Neutrophil (primary cell): ENCODE measurements at regions not wholly inside any gene's neighbourhood (a gene's known extent, or its start where the extent isn't known, plus 50 kb on each side); places are given as distances from the start of the nearest gene placed in this dataset.

Experiments used
- H3K27ac ChIP-seq: fragments of 200-600 bp; sonication (generic); 2 replicates; pipeline ENCODE4 v1.5.1; 2016; ENCODE audit warnings: mild to moderate bottlenecking, moderate library complexity
- H3K27me3 ChIP-seq: fragments of 200-600 bp; sonication (generic); 2 replicates; pipeline ENCODE4 v1.6.0; 2016; ENCODE audit warnings: mild to moderate bottlenecking
- H3K36me3 ChIP-seq: fragments of 200-600 bp; sonication (generic); 2 replicates; pipeline ENCODE4 v1.5.1; 2017
- H3K4me1 ChIP-seq, 2 experiments: fragments of 200-600 bp in 1 of 2; sonication (generic) in 1 of 2; 1 replicate in 1 of 2; 2 replicates in 1 of 2; pipeline versions ENCODE4 v1.5.1 to v1.6.1; 2013 to 2016; ENCODE audit warnings: low read depth in 1 of 2, low read length in 1 of 2, mild to moderate bottlenecking in 1 of 2, moderate library complexity in 1 of 2; ENCODE audit not compliant: control insufficient read depth in 1 of 2, insufficient read depth in 1 of 2
- H3K4me3 ChIP-seq, 2 experiments: fragments of 200-600 bp in 1 of 2; sonication (generic) in 1 of 2; 1 replicate in 1 of 2; 2 replicates in 1 of 2; pipeline ENCODE4 v1.5.1; 2013 to 2016; ENCODE audit warnings: low read depth in 1 of 2, low read length in 1 of 2, mild to moderate bottlenecking in 1 of 2, moderate library complexity in 1 of 2
- H3K9me3 ChIP-seq: fragments of 200-600 bp; sonication (generic); 2 replicates; pipeline ENCODE4 v1.5.1; 2016
- TF ChIP-seq, protein P1 (sequence below): fragments of 200-600 bp; sonication (generic); IDR thresholded peaks from 2 replicates; pipeline ENCODE4 v1.5.1; 2016; ENCODE audit warnings: antibody characterized with exemption

DNA sequence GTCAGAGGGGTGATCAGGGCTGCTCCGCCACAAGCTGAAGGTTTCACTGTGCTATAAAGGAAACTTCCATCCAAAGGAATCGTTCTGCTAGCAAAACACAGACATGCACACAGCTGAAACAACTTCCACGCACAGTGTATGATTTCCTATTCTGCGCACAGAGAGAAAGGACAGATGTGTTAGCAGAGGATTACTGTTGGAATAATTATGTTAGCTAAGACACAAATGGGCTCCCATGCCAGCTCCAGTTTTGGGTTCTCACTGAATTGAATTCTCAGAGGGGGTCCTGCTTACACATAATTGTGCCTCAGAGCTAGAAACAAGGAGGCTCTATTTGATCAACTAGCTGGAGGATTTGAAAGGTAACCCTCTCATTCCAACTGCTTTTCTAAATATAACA lies 352.4 kb downstream of the IRX2 start:
- TF ChIP-seq, protein P1, sequence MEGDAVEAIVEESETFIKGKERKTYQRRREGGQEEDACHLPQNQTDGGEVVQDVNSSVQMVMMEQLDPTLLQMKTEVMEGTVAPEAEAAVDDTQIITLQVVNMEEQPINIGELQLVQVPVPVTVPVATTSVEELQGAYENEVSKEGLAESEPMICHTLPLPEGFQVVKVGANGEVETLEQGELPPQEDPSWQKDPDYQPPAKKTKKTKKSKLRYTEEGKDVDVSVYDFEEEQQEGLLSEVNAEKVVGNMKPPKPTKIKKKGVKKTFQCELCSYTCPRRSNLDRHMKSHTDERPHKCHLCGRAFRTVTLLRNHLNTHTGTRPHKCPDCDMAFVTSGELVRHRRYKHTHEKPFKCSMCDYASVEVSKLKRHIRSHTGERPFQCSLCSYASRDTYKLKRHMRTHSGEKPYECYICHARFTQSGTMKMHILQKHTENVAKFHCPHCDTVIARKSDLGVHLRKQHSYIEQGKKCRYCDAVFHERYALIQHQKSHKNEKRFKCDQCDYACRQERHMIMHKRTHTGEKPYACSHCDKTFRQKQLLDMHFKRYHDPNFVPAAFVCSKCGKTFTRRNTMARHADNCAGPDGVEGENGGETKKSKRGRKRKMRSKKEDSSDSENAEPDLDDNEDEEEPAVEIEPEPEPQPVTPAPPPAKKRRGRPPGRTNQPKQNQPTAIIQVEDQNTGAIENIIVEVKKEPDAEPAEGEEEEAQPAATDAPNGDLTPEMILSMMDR: no peak
- no peak overlapping the region for H3K27ac ChIP-seq
- H3K4me3 ChIP-seq: no peak overlapping the region
- no peaks in the 10 kb centered on the region for H3K27me3 ChIP-seq
- no peaks in the 10 kb centered on the region for H3K36me3 ChIP-seq
- no peaks in the 10 kb centered on the region for H3K4me1 ChIP-seq
- H3K9me3 ChIP-seq: no peaks in the 10 kb centered on the region

- TF ChIP-seq, protein P1: no peak
- no peak overlapping the region for H3K27ac ChIP-seq
- H3K27me3 ChIP-seq: no peaks in the 10 kb centered on the region
- H3K36me3 ChIP-seq: no peaks in the 10 kb centered on the region
- no peaks in the 10 kb centered on the region for H3K9me3 ChIP-seq
- no peaks in the 10 kb centered on the region for H3K4me1 ChIP-seq
- H3K4me3 ChIP-seq: no peak overlapping the region
Measured at GRCh38 chr5:2393556-2393955, 357.9 kb downstream of the IRX2 start.

GRCh38 chr5:2391566-2391965 lies 359.9 kb downstream of the IRX2 start:
- no peaks in the 10 kb centered on the region for H3K9me3 ChIP-seq

GRCh38 chr5:2391021-2391420 lies 360.5 kb downstream of the IRX2 start:
- H3K9me3 ChIP-seq: no peaks in the 10 kb centered on the region
- H3K27ac ChIP-seq: no peak overlapping the region
- no peaks in the 10 kb centered on the region for H3K36me3 ChIP-seq
- H3K4me3 ChIP-seq: no peak overlapping the region
- no peaks in the 10 kb centered on the region for H3K4me1 ChIP-seq
- TF ChIP-seq, protein P1: no peak
- no peaks in the 10 kb centered on the region for H3K27me3 ChIP-seq

More at GRCh38 chr5:2391566-2391965, 359.9 kb downstream of the IRX2 start:
- Histone ChIP-seq H3K27me3 (no peaks in the 10 kb centered on the region), H3K4me3 (no peak overlapping the region), H3K27ac (no peak overlapping the region), H3K36me3 (no peaks in the 10 kb centered on the region), H3K4me1 (no peaks in the 10 kb centered on the region)
- TF ChIP-seq, protein P1: no peak

- no peaks in the 10 kb centered on the region for H3K27me3 ChIP-seq
- TF ChIP-seq, protein P1: no peak
- H3K36me3 ChIP-seq: no peaks in the 10 kb centered on the region
- H3K4me3 ChIP-seq: no peak overlapping the region
- H3K27ac ChIP-seq: no peak overlapping the region
- H3K9me3 ChIP-seq: no peaks in the 10 kb centered on the region
- H3K4me1 ChIP-seq: no peaks in the 10 kb centered on the region
Measured at GRCh38 chr5:2388571-2388970, 362.9 kb downstream of the IRX2 start.
